Loucy (cell line): ENCODE measurements at regions not wholly inside any gene's neighbourhood (a gene's known extent, or its start where the extent isn't known, plus 50 kb on each side); places are given as distances from the start of the nearest gene placed in this dataset.

Source experiments
- H2AFZ ChIP-seq: fragments of 200-600 bp; sonication (generic); 2 replicates; pipeline ENCODE4 v1.6.0; 2016; ENCODE audit warnings: antibody characterized with exemption, mild to moderate bottlenecking, low read length, moderate library complexity
- H3F3A ChIP-seq: fragments of 200-600 bp; 2 replicates; pipeline ENCODE4 v1.6.0; 2016; ENCODE audit warnings: antibody characterized with exemption, low read depth, mild to moderate bottlenecking
- H3K27me3 ChIP-seq: fragments of 200-600 bp; sonication (generic); 2 replicates; pipeline ENCODE4 v1.6.1; 2014; ENCODE audit warnings: low read length, mild to moderate bottlenecking; ENCODE audit not compliant: insufficient read depth, poor library complexity, severe bottlenecking
- H3K36me3 ChIP-seq: fragments of 200-600 bp; sonication (generic); 2 replicates; pipeline ENCODE4 v1.6.1; 2016; ENCODE audit warnings: low read length; ENCODE audit not compliant: insufficient read depth
- H3K4me1 ChIP-seq: fragments of 200-600 bp; sonication (generic); 2 replicates; pipeline ENCODE4 v1.5.1; 2014; ENCODE audit warnings: low read length, mild to moderate bottlenecking; ENCODE audit not compliant: insufficient read depth, poor library complexity, severe bottlenecking
- H3K4me2 ChIP-seq: fragments of 200-600 bp; sonication (generic); 2 replicates; pipeline ENCODE4 v1.6.0; 2014; ENCODE audit warnings: antibody characterized with exemption, low read length, low read depth, mild to moderate bottlenecking; ENCODE audit not compliant: poor library complexity, severe bottlenecking
- H3K4me3 ChIP-seq: fragments of 200-600 bp; sonication (generic); 2 replicates; pipeline ENCODE4 v1.5.1; 2014; ENCODE audit warnings: low read length, mild to moderate bottlenecking, mixed read lengths; ENCODE audit not compliant: poor library complexity, severe bottlenecking
- H3K79me2 ChIP-seq: fragments of 200-600 bp; sonication (generic); 2 replicates; pipeline ENCODE4 v1.6.1; 2014; ENCODE audit warnings: low read length; ENCODE audit not compliant: insufficient read depth
- H3K9ac ChIP-seq: fragments of 200-600 bp; sonication (generic); 2 replicates; pipeline ENCODE4 v1.6.0; 2014; ENCODE audit warnings: mild to moderate bottlenecking, low read depth, low read length, moderate library complexity; ENCODE audit not compliant: poor library complexity, severe bottlenecking
- H3K9me2 ChIP-seq: fragments of 200-600 bp; sonication (generic); replicated peaks from 2 replicates; pipeline ENCODE4 v1.6.1; 2016; ENCODE audit warnings: low read depth, low read length, mixed read lengths
- H3K9me3 ChIP-seq: fragments of 200-600 bp; sonication (generic); 2 replicates; pipeline ENCODE4 v1.6.1; 2014; ENCODE audit warnings: mild to moderate bottlenecking, antibody characterized with exemption, low read length, low read depth; ENCODE audit not compliant: insufficient read depth
- H4K20me1 ChIP-seq: fragments of 200-600 bp; sonication (generic); 2 replicates; pipeline ENCODE4 v1.6.0; 2014; ENCODE audit warnings: antibody characterized with exemption, low read length, mild to moderate bottlenecking; ENCODE audit not compliant: insufficient read depth, poor library complexity, severe bottlenecking
- CTCF ChIP-seq: fragments of 200-600 bp; sonication (generic); conservative IDR thresholded peaks from 2 replicates; pipeline ENCODE4 v1.5.1; 2014; ENCODE audit warnings: mild to moderate bottlenecking, antibody characterized with exemption, low read length
- EZH2phosphoT487 ChIP-seq: fragments of 200-600 bp; IDR thresholded peaks from 2 replicates; pipeline ENCODE4 v1.6.1; 2018; ENCODE audit warnings: antibody characterized with exemption, mild to moderate bottlenecking, moderate library complexity, borderline replicate concordance

GRCh38 chr12:11553871-11554533, 95.5 kb upstream of the ETV6 start:
- H3K36me3 ChIP-seq: no peaks in the 10 kb centered on the region
- H4K20me1 ChIP-seq: no peaks in the 10 kb centered on the region
- H3K4me2 ChIP-seq: peak overlapping the region; percentile 18
- H3K9ac ChIP-seq: no peak overlapping the region
- H2AFZ ChIP-seq: 0 out of 2 replicates have a peak overlapping the region, but pooled peaks have one; percentile 60
- no peaks in the 10 kb centered on the region for H3K79me2 ChIP-seq
- no peaks in the 10 kb centered on the region for H3K27me3 ChIP-seq
- H3K9me3 ChIP-seq: no peaks in the 10 kb centered on the region
- no peaks in the 10 kb centered on the region for H3F3A ChIP-seq
- H3K4me3 ChIP-seq: no peak overlapping the region
- no peaks in the 10 kb centered on the region for H3K9me2 ChIP-seq
- TF ChIP-seq EZH2phosphoT487 (no peak), CTCF (peak; percentile 55)
- H3K4me1 ChIP-seq: no peaks in the 10 kb centered on the region

DNA sequence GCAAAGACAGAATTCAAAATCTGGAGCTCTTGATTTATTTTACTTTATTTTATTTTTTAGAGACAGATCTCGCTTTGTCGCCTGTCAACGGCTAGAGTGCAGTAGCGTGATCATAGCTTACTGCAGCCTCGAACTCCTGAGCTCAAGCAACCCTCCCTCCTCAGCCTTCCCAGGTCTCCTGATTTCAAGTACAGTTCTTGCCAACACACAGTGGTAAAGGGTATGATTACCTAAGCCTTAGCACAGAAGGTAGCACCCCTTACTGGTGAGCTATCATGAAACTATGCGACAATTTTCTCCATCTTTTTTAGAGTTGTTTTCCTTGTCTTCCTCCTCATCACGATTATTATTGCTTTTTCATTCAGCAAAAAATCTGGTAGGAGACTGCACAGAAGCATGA, 94.3 kb upstream of the ETV6 start:
- H3K79me2 ChIP-seq: no peaks in the 10 kb centered on the region
- H3K4me1 ChIP-seq: no peaks in the 10 kb centered on the region
- H3K9me2 ChIP-seq: no peaks in the 10 kb centered on the region
- no peak overlapping the region for H2AFZ ChIP-seq
- no peak for TF ChIP-seq EZH2phosphoT487
- TF ChIP-seq CTCF: no peak
- no peaks in the 10 kb centered on the region for H4K20me1 ChIP-seq
- no peak overlapping the region for H3K4me3 ChIP-seq
- no peaks in the 10 kb centered on the region for H3K36me3 ChIP-seq
- H3F3A ChIP-seq: no peaks in the 10 kb centered on the region
- no peaks in the 10 kb centered on the region for H3K27me3 ChIP-seq
- no peaks in the 10 kb centered on the region for H3K9me3 ChIP-seq
- no peak overlapping the region for H3K4me2 ChIP-seq
- H3K9ac ChIP-seq: no peak overlapping the region

DNA sequence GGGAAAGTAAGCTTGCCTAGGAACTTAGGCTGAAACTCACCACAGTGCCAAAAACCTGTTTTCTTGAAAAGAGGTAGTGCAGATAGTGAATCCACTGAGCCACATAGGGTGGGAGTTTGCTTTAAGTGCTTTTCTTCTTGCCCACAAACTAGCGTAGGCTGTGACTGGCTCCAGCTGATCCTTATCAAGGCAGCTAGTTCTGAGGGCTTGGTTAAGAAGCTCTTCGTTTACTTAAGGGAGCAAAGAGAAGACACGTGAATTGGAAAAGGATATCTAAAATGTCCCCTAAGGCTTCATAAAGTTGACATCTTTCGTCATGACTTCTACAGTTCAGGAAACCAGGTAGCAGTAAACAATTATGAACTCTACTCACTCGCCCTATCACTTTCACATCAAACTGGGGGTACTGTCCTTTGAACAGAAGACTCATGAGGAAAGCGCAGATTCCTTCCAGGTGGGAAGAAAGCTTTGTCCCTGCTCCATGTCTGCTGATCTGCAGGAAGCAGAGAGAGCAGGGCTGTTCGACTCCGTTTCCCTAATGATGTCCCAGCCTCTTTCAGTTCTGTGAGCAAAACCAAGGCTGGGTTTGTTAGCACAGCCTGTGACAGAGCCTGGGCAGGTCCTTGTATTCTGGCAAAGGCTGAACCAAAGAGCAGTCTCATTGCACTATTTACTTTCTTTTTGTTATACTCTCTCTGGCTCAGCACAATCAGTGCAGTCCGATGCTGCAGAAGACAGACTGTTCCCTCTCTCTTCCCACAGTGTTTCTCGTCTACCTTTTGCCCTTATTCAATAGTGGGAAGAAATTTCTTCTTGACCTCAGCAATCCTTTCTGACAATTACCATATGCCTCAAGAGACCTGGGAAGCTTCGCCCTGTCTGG, 93.5 kb upstream of the ETV6 start:
- Histone ChIP-seq H3K9ac (no peak overlapping the region), H3F3A (no peaks in the 10 kb centered on the region), H3K9me3 (no peaks in the 10 kb centered on the region), H3K4me3 (no peak overlapping the region), H3K9me2 (no peaks in the 10 kb centered on the region), H3K79me2 (no peaks in the 10 kb centered on the region), H4K20me1 (no peaks in the 10 kb centered on the region), H3K27me3 (no peaks in the 10 kb centered on the region), H2AFZ (no peak overlapping the region), H3K36me3 (no peaks in the 10 kb centered on the region), H3K4me2 (peak overlapping the region; percentile 1), H3K4me1 (no peaks in the 10 kb centered on the region)
- TF ChIP-seq EZH2phosphoT487 (no peak), CTCF (no peak)
